Caco-2 (cell line): ENCODE measurements at regions not wholly inside any gene's neighbourhood (a gene's known extent, or its start where the extent isn't known, plus 50 kb on each side); places are given as distances from the start of the nearest gene placed in this dataset.

Source experiments
- BruUV-seq: library from RNA; stranded (reverse); fragments of 400-500 nt; replicated peaks from 2 replicates; lab custom pipeline; 2021; lab: Mats Ljungman, UMichigan
- CTCF ChIA-PET: fragments of 300-600 bp; sonication (Branson Sonifier 250); formaldehyde crosslinking; loops from one replicate; lab custom pipeline; 2022; ENCODE audit warnings: antibody characterized with exemption; lab: Charles Lee
- POLR2A ChIA-PET: fragments of 300-600 bp; sonication (Branson Sonifier 250); formaldehyde crosslinking; loops from one replicate; lab custom pipeline; 2022; ENCODE audit warnings: antibody characterized with exemption; lab: Charles Lee
- DNase-seq, 2 experiments: peaks; one replicate each; pipeline versions ENCODE4 v3.0.0 to v3.0.0-alpha.2; 2020 to 2022
- H3K27me3 ChIP-seq: replicated peaks from 2 replicates; pipeline ENCODE4 v1.6.0; 2011; ENCODE audit warnings: low read length; ENCODE audit not compliant: control insufficient read depth, insufficient read depth
- H3K36me3 ChIP-seq: 2 replicates; pipeline ENCODE4 v1.5.1; 2011; ENCODE audit warnings: low read length; ENCODE audit not compliant: control insufficient read depth, insufficient read depth
- H3K4me1 ChIP-seq: fragments of 250-450 bp; sonication (Bioruptor Pico); 2 replicates; pipeline ENCODE4 v1.5.1; 2020; ENCODE audit warnings: mild to moderate bottlenecking
- H3K4me3 ChIP-seq: 2 replicates; pipeline ENCODE4 v1.5.1; 2011; ENCODE audit warnings: low read depth, mild to moderate bottlenecking, control low read depth, low read length
- H3K9me3 ChIP-seq: fragments of 250-450 bp; sonication (Bioruptor Pico); 2 replicates; pipeline ENCODE4 v1.5.1; 2020; ENCODE audit warnings: mild to moderate bottlenecking, moderate library complexity
- H3K27ac Mint-ChIP-seq: one replicate; pipeline ENCODE4 v1.8.0; 2022; ENCODE audit warnings: mixed read lengths; ENCODE audit not compliant: unreplicated experiment
- H3K27me3 Mint-ChIP-seq: one replicate; pipeline ENCODE4 v1.8.0; 2022; ENCODE audit warnings: mixed read lengths; ENCODE audit not compliant: insufficient read depth, unreplicated experiment
- H3K36me3 Mint-ChIP-seq: one replicate; pipeline ENCODE4 v1.8.0; 2022; ENCODE audit warnings: mild to moderate bottlenecking, mixed read lengths; ENCODE audit not compliant: insufficient read depth, unreplicated experiment
- H3K4me1 Mint-ChIP-seq: one replicate; pipeline ENCODE4 v1.8.0; 2022; ENCODE audit warnings: low read depth, mixed read lengths; ENCODE audit not compliant: unreplicated experiment
- H3K4me3 Mint-ChIP-seq: one replicate; pipeline ENCODE4 v1.8.0; 2022; ENCODE audit warnings: mild to moderate bottlenecking, moderate library complexity, mixed read lengths; ENCODE audit not compliant: unreplicated experiment
- H3K9me3 Mint-ChIP-seq: one replicate; pipeline ENCODE4 v1.8.0; 2022; ENCODE audit warnings: mixed read lengths; ENCODE audit not compliant: unreplicated experiment
- intact Hi-C: fragments of 100-400 bp; cut with micrococcal nuclease; formaldehyde crosslinking; loops from one replicate; pipeline ENCODE4 v1.10.0; 2022; ENCODE audit not compliant: unreplicated experiment
- TF ChIP-seq, protein P1 (sequence below), 2 experiments: fragments of 200-600 bp in 1 of 2; IDR thresholded peaks; 1 replicate in 1 of 2; 2 replicates in 1 of 2; pipeline versions ENCODE4 v1.5.1 to v1.8.0; 2011 to 2022; ENCODE audit warnings: antibody characterized with exemption in 1 of 2, control low read depth in 1 of 2, inconsistent platforms in 1 of 2, low read depth in 1 of 2, low read length in 1 of 2, mild to moderate bottlenecking in 1 of 2, moderate library complexity in 1 of 2; ENCODE audit not compliant: insufficient read depth in 1 of 2, severe bottlenecking in 1 of 2, unreplicated experiment in 1 of 2

DNA sequence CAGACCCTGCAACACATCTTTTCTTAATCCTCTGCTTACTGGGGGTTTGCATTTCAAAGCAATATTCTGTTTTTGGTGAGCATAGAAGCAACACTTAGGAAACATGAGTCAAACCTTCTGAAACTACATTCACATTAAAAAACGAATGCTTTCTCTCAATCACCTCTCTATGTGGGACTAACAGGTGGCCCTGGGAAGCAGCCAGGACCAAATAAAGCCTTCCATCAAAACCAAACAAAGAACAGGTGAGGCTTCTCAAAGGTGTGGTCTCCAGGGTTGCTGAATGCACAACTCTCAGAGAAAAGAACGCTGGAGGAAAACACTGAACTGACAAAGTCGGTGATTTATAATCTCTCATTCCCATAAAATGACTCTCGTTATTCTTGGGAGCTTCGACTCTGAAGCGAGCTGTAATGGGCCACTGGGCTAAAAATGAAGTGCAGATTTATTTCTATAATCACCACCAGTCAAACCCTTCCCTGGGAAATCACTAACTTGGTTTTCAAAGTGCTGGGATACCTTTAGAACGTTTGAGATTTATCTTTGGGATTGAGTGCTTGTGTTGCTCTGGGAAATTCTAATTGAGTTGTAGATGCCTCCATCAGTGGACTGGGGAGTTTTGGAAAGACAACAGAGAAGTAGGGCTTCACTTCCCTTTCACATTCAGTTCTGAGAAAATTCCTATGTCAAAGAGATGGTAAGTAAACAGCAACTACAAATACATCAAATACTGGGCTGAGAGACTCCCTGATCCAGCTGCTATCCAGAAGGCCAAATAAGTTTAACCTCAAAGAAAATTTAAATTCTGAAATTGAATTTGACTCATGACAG is 262.0 kb upstream of the TMPO start:
- TF ChIP-seq, protein P1, sequence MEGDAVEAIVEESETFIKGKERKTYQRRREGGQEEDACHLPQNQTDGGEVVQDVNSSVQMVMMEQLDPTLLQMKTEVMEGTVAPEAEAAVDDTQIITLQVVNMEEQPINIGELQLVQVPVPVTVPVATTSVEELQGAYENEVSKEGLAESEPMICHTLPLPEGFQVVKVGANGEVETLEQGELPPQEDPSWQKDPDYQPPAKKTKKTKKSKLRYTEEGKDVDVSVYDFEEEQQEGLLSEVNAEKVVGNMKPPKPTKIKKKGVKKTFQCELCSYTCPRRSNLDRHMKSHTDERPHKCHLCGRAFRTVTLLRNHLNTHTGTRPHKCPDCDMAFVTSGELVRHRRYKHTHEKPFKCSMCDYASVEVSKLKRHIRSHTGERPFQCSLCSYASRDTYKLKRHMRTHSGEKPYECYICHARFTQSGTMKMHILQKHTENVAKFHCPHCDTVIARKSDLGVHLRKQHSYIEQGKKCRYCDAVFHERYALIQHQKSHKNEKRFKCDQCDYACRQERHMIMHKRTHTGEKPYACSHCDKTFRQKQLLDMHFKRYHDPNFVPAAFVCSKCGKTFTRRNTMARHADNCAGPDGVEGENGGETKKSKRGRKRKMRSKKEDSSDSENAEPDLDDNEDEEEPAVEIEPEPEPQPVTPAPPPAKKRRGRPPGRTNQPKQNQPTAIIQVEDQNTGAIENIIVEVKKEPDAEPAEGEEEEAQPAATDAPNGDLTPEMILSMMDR (IDR thresholded peaks at IDR 0.05; ENCODE audit: insufficient read depth in 1 of 2, low read depth in 1 of 2, low read length in 1 of 2, severe bottlenecking in 1 of 2, unreplicated experiment in 1 of 2), result no peak
- no peak overlapping the region for H3K4me3 ChIP-seq
- BruUV-seq, result no TSS peak
- no peaks in the 10 kb centered on the region for H3K27me3 ChIP-seq
- Mint-ChIP-seq H3K9me3 (no peaks in the 10 kb centered on the region), H3K36me3 (no peaks in the 10 kb centered on the region), H3K27me3 (no peaks in the 10 kb centered on the region), H3K4me3 (no peak overlapping the region), H3K4me1 (no peaks in the 10 kb centered on the region), H3K27ac (no peak overlapping the region)
- H3K36me3 ChIP-seq, result no peaks in the 10 kb centered on the region
- no peaks in the 10 kb centered on the region for H3K4me1 ChIP-seq
- DNase-seq, result no peak
- CTCF ChIA-PET, result no interaction called here
- intact Hi-C loops, result no loop called here
- POLR2A ChIA-PET, result no interaction called here
- no peaks in the 10 kb centered on the region for H3K9me3 ChIP-seq

DNA sequence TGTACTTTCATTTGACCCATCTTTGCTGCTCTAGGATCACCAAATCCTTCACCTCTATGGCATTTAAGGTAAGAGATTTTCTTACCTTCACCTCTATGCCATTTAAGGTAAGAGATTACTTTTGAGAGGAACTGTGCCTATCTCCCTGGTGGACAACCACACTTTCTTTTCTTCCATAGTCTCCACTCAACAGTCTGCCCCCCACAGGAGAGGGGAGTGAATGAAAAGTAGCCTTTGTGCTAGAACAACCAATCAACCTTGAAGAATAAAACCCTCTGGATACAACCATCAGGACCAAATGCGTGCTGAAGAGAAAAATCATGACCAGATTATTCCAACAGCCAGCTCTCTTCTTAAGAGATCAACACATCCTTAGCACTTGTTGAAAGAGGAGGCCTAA is 258.6 kb upstream of the TMPO start:
- Histone ChIP-seq H3K4me1 (no peaks in the 10 kb centered on the region), H3K27me3 (no peaks in the 10 kb centered on the region), H3K9me3 (no peaks in the 10 kb centered on the region), H3K4me3 (no peak overlapping the region), H3K36me3 (no peaks in the 10 kb centered on the region)
- H3K9me3 Mint-ChIP-seq, result no peaks in the 10 kb centered on the region
- ChIA-PET CTCF (no interaction called here), POLR2A (no interaction called here)
- H3K36me3 Mint-ChIP-seq, result no peaks in the 10 kb centered on the region
- TF ChIP-seq, protein P1 (IDR thresholded peaks at IDR 0.05; ENCODE audit: insufficient read depth in 1 of 2, low read depth in 1 of 2, low read length in 1 of 2, severe bottlenecking in 1 of 2, unreplicated experiment in 1 of 2), result no peak
- no peaks in the 10 kb centered on the region for H3K4me1 Mint-ChIP-seq
- H3K27me3 Mint-ChIP-seq, result no peaks in the 10 kb centered on the region
- no peak for DNase-seq
- H3K27ac Mint-ChIP-seq, result no peak overlapping the region
- no peak overlapping the region for H3K4me3 Mint-ChIP-seq
- intact Hi-C loops, result no loop called here
- BruUV-seq, result no TSS peak

DNA sequence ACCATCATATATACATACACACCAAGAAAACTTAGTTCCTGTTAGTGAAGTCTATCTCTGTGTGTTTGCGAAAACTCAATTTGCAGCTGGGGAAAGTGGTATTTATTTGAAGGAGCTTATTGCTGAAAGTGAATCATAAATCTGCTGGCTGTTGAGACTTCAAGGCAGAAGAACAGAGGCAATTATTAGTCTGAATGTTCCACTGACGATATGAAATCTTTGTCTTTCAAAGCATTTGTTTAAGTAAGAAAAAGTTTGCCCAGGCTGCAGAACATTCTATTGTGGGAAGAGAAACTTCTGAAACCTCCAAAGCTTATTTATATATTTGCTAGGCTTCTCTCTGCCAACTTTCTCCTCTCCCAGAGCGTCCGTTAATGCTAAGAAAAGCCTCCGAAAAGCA is 255.7 kb upstream of the TMPO start:
- H3K36me3 ChIP-seq, result no peaks in the 10 kb centered on the region
- no peaks in the 10 kb centered on the region for H3K9me3 ChIP-seq
- Mint-ChIP-seq H3K27ac (no peak overlapping the region), H3K4me1 (no peaks in the 10 kb centered on the region), H3K9me3 (no peaks in the 10 kb centered on the region), H3K27me3 (peaks cover 4% of the 10 kb centered on the region), H3K4me3 (no peak overlapping the region), H3K36me3 (no peaks in the 10 kb centered on the region)
- CTCF ChIA-PET, result no interaction called here
- no peaks in the 10 kb centered on the region for H3K4me1 ChIP-seq
- H3K27me3 ChIP-seq, result no peaks in the 10 kb centered on the region
- no TSS peak for BruUV-seq
- DNase-seq, result no peak
- H3K4me3 ChIP-seq, result no peak overlapping the region
- POLR2A ChIA-PET, result no interaction called here
- intact Hi-C loops, result no loop called here
- TF ChIP-seq, protein P1 (IDR thresholded peaks at IDR 0.05; ENCODE audit: insufficient read depth in 1 of 2, low read depth in 1 of 2, low read length in 1 of 2, severe bottlenecking in 1 of 2, unreplicated experiment in 1 of 2), result no peak
